Colonic mucosa (tissue), 4 donors: ENCODE measurements at regions not wholly inside any gene's neighbourhood (a gene's known extent, or its start where the extent isn't known, plus 50 kb on each side); places are given as distances from the start of the nearest gene placed in this dataset.

ENCODE experiments used
- DNase-seq: peaks from one replicate; pipeline ENCODE4 v3.0.0-alpha.2; 2020
- H3K27ac ChIP-seq: fragments of 200-600 bp; one replicate; pipeline ENCODE4 v1.8.0; 2021
- H3K27me3 ChIP-seq: fragments of 200-600 bp; one replicate; pipeline ENCODE4 v1.8.0; 2021
- H3K36me3 ChIP-seq: fragments of 200-600 bp; one replicate; pipeline ENCODE4 v1.8.0; 2021
- H3K4me1 ChIP-seq: fragments of 200-600 bp; one replicate; pipeline ENCODE4 v1.8.0; 2021; ENCODE audit warnings: mild to moderate bottlenecking
- H3K4me3 ChIP-seq: fragments of 200-600 bp; one replicate; pipeline ENCODE4 v1.8.0; 2021
- H3K9ac ChIP-seq, 2 donors: one replicate each; pipeline ENCODE4 v1.7.0; 2013; ENCODE audit warnings: control low read depth in 2 of 2, low read depth in 2 of 2, low read length in 2 of 2
- H3K9me3 ChIP-seq: fragments of 200-600 bp; one replicate; pipeline ENCODE4 v1.8.0; 2021
- intact Hi-C: fragments of 100-400 bp; cut with DNase I; formaldehyde crosslinking; loops from one replicate; pipeline ENCODE4 v1.14.1; 2022
- TF ChIP-seq, protein P1 (sequence below): fragments of 200-600 bp; IDR thresholded peaks from one replicate; pipeline ENCODE4 v1.8.0; 2022; ENCODE audit warnings: antibody characterized with exemption, mild to moderate bottlenecking
- donor health status: healthy.
- donor health status: DM: no; HTN: no; CAD: no.
- donor health status: DM: no; HTN: no; CAD: no.

DNA sequence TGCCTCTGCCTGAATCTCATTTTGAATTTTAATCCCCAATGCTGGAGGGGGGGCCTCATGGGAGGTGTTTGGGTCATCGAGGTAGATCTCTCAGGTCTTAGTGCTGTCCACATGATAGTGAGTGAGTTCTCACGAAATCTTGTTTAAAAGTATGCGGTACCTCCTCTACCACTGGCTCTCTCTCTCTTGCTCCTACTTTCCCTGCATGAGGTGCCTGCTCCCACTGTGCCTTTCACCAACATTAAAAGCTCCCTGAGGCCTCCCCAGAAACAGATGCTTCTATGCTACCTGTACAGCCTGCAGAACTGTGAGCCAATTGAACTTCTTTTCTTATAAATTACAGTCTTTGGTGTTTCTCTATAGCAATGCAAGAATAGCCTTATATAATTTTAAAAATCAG, 560.7 kb upstream of the CPEB2 start:
- intact Hi-C loops = no loop called here
- no peak for DNase-seq

DNA sequence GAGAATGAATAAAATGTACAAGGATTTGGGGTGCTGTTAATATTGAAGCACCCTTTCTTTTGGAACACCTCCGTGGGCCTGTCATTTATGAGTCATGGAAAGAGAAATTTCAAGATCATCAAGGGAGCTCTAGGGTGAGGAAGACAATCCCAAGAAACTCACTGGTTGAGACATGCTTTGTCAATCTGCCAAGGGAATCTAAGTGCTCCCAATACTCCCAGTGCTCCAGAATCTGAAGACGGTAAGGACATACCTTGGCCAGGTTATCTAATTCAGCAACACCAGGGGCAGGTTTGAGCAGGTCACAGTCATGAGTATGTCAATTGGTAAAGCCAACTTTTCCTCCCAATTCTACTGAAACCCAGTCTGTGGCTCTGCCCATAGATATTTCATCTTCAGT, 556.4 kb upstream of the CPEB2 start:
- Histone ChIP-seq H3K9me3 (no peaks in the 10 kb centered on the region), H3K9ac (no peak overlapping the region), H3K36me3 (no peaks in the 10 kb centered on the region), H3K4me1 (no peaks in the 10 kb centered on the region), H3K27ac (no peak overlapping the region), H3K27me3 (no peaks in the 10 kb centered on the region), H3K4me3 (no peak overlapping the region)
- no peak for DNase-seq
- TF ChIP-seq, protein P1, sequence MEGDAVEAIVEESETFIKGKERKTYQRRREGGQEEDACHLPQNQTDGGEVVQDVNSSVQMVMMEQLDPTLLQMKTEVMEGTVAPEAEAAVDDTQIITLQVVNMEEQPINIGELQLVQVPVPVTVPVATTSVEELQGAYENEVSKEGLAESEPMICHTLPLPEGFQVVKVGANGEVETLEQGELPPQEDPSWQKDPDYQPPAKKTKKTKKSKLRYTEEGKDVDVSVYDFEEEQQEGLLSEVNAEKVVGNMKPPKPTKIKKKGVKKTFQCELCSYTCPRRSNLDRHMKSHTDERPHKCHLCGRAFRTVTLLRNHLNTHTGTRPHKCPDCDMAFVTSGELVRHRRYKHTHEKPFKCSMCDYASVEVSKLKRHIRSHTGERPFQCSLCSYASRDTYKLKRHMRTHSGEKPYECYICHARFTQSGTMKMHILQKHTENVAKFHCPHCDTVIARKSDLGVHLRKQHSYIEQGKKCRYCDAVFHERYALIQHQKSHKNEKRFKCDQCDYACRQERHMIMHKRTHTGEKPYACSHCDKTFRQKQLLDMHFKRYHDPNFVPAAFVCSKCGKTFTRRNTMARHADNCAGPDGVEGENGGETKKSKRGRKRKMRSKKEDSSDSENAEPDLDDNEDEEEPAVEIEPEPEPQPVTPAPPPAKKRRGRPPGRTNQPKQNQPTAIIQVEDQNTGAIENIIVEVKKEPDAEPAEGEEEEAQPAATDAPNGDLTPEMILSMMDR = no peak
- intact Hi-C loops = no loop called here

More for the DNA sequence above, 560.7 kb upstream of the CPEB2 start:
- Histone ChIP-seq H3K27me3 (no peaks in the 10 kb centered on the region), H3K9me3 (no peaks in the 10 kb centered on the region), H3K4me1 (no peaks in the 10 kb centered on the region), H3K9ac (no peak overlapping the region), H3K36me3 (no peaks in the 10 kb centered on the region), H3K4me3 (no peak overlapping the region), H3K27ac (no peak overlapping the region)
- TF ChIP-seq, protein P1 = no peak

DNA sequence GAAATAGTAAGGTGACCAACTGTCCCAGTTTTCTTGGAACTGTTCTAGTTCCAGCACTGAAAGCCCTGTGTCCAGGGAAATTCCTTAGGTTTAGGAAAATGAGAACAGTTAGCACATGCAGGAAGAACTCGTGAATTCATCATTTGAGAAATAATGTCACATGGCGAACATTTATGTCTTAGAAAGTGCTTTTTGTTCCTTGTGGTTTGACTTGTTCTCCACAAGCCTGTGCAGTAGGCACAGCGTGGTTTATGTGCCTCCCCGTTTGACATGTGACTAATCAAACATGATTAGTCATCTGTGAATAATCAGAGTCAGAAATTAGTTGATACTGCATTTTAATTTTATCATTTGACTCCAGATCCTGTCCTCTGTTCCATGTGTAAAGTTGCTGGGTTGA, 556.0 kb upstream of the CPEB2 start:
- TF ChIP-seq, protein P1 = no peak
- H3K36me3 ChIP-seq = no peaks in the 10 kb centered on the region
- H3K9me3 ChIP-seq = no peaks in the 10 kb centered on the region
- H3K4me3 ChIP-seq = no peak overlapping the region
- no peak overlapping the region for H3K9ac ChIP-seq
- intact Hi-C loops = no loop called here
- H3K4me1 ChIP-seq = no peaks in the 10 kb centered on the region
- DNase-seq = no peak
- H3K27me3 ChIP-seq = no peaks in the 10 kb centered on the region
- no peak overlapping the region for H3K27ac ChIP-seq

DNA sequence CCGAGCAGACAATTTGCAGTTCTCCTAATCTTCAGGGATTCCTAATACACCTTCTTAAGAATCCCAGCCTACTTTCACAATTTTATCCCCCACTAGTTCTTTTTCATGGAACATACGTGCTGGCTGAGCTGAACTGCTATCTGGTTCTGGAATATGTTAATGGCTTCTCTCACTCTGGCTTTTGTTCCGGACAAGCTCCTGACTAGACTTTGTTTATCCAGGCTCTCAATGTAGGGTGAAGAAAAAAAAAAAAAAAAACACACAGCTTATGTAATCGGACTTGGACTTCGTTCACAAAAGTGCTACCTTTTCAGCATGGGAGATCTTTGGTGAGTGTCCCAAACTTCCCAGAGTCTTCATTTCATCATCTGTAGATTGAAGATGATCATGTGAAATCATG, 555.4 kb upstream of the CPEB2 start:
- Histone ChIP-seq H3K9me3 (no peaks in the 10 kb centered on the region), H3K27me3 (no peaks in the 10 kb centered on the region), H3K4me1 (no peaks in the 10 kb centered on the region), H3K27ac (no peak overlapping the region), H3K9ac (no peak overlapping the region), H3K4me3 (no peak overlapping the region), H3K36me3 (no peaks in the 10 kb centered on the region)
- DNase-seq = no peak
- intact Hi-C loops = no loop called here
- TF ChIP-seq, protein P1 = no peak

DNA sequence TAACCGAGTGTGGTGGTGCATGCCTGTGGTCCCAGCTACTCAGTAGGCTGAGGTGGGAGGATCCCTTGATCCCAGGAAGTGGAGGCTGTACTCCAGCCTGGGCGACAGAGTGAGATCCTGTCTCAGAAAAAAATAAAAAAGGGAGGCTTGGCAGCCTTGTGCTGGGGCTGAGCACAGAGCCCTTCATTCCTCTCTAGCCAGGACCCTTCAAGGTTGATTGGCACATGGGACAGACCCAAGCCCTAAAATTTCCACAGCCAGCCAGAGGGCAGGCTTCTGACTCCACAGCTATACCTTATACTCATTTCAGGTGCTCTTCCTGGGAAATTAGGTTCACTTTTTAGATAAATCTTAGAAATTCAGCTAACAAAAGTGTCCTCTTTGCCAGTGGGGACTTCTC, 553.0 kb upstream of the CPEB2 start:
- H3K9ac ChIP-seq = no peak overlapping the region
- H3K4me1 ChIP-seq = no peaks in the 10 kb centered on the region
- no peaks in the 10 kb centered on the region for H3K9me3 ChIP-seq
- TF ChIP-seq, protein P1 = no peak
- no peak overlapping the region for H3K4me3 ChIP-seq
- no peaks in the 10 kb centered on the region for H3K27me3 ChIP-seq
- H3K27ac ChIP-seq = no peak overlapping the region
- H3K36me3 ChIP-seq = no peaks in the 10 kb centered on the region
- intact Hi-C loops = no loop called here
- DNase-seq = no peak

DNA sequence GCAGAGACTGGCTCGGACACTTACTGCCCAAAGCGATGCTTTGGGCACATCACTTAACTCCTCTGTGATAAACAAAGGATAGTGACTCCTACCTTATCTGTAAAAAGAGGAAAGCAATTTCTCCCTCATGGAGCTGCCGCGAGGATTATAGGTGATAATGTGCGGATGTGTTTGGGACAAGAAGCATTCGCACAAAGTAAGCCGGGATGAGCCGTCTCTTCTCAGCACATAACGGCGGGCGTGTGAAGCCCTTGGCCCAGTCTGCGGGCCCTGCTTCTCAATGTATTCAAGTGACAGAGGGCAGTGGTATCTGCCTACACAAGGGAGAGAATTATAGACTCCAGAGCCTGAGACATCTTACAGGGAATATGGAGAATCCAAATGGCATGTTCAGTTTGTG, 550.3 kb upstream of the CPEB2 start:
- H3K9me3 ChIP-seq = no peaks in the 10 kb centered on the region
- intact Hi-C loops = no loop called here
- H3K36me3 ChIP-seq = no peaks in the 10 kb centered on the region
- no peak overlapping the region for H3K4me3 ChIP-seq
- H3K27me3 ChIP-seq = no peaks in the 10 kb centered on the region
- H3K9ac ChIP-seq = no peak overlapping the region
- H3K27ac ChIP-seq = no peak overlapping the region
- TF ChIP-seq, protein P1 = no peak
- DNase-seq = no peak
- H3K4me1 ChIP-seq = no peaks in the 10 kb centered on the region
